Left forelimb (tissue), 1 donor: ENCODE measurements at regions not wholly inside any gene's neighbourhood (a gene's known extent, or its start where the extent isn't known, plus 50 kb on each side); places are given as distances from the start of the nearest gene placed in this dataset.

Experiments
- DNase-seq: peaks from one replicate; pipeline ENCODE4 v3.0.0-alpha.2; 2018; ENCODE audit warnings: low spot score

- no peak for DNase-seq
These were observed 60.5 kb downstream of the NR2F2 start for GRCh38 chr15:96390986-96391385.

- DNase-seq: no peak
These were observed 62.1 kb downstream of the NR2F2 start for GRCh38 chr15:96392380-96393208.

GRCh38 chr15:96393209-96393513, 62.7 kb downstream of the NR2F2 start:
- no peak for DNase-seq

- DNase-seq: no peak
These were observed 65.2 kb downstream of the NR2F2 start for GRCh38 chr15:96395687-96396086.

- no peak for DNase-seq
These were observed 68.3 kb downstream of the NR2F2 start for GRCh38 chr15:96398776-96399175.

- DNase-seq: no peak
These were observed 71.9 kb downstream of the NR2F2 start for GRCh38 chr15:96402403-96402802.

GRCh38 chr15:96403071-96403470, 72.6 kb downstream of the NR2F2 start:
- DNase-seq: no peak

- no peak for DNase-seq
These were observed 73.4 kb downstream of the NR2F2 start for GRCh38 chr15:96403932-96404331.

- DNase-seq: no peak
These were observed 74.1 kb downstream of the NR2F2 start for GRCh38 chr15:96404560-96404959.

- no peak for DNase-seq
These were observed 75.8 kb downstream of the NR2F2 start for GRCh38 chr15:96406291-96406690.

GRCh38 chr15:96406701-96407100, 76.2 kb downstream of the NR2F2 start:
- DNase-seq: no peak

- DNase-seq: no peak
These were observed 77.0 kb downstream of the NR2F2 start for GRCh38 chr15:96407482-96407881.

- DNase-seq: no peak
These were observed 78.2 kb downstream of the NR2F2 start for GRCh38 chr15:96408591-96409183.

- DNase-seq: no peak
These were observed 79.0 kb downstream of the NR2F2 start for GRCh38 chr15:96409215-96410138.

GRCh38 chr15:96410175-96411055, 79.9 kb downstream of the NR2F2 start:
- no peak for DNase-seq

- no peak for DNase-seq
These were observed 80.8 kb downstream of the NR2F2 start for GRCh38 chr15:96411056-96412031.

GRCh38 chr15:96412045-96412905, 81.8 kb downstream of the NR2F2 start:
- no peak for DNase-seq

GRCh38 chr15:96412906-96413231, 82.4 kb downstream of the NR2F2 start:
- DNase-seq: no peak

GRCh38 chr15:96413657-96414056, 83.2 kb downstream of the NR2F2 start:
- no peak for DNase-seq

GRCh38 chr15:96414875-96415274, 84.4 kb downstream of the NR2F2 start:
- no peak for DNase-seq
